Hepatocyte (in vitro differentiated cells): ENCODE measurements at regions not wholly inside any gene's neighbourhood (a gene's known extent, or its start where the extent isn't known, plus 50 kb on each side); places are given as distances from the start of the nearest gene placed in this dataset.

Experiments used
- DNase-seq: peaks from one replicate; pipeline ENCODE4 v3.0.0-alpha.2; 2016; ENCODE audit warnings: low spot score
- H2AFZ ChIP-seq: fragments of 200-600 bp; sonication (generic); 2 replicates; pipeline ENCODE4 v1.6.0; 2016; ENCODE audit warnings: antibody characterized with exemption, mild to moderate bottlenecking
- H3K27ac ChIP-seq: fragments of 200-600 bp; sonication (generic); 2 replicates; pipeline ENCODE4 v1.5.1; 2016; ENCODE audit warnings: mild to moderate bottlenecking
- H3K27me3 ChIP-seq: fragments of 200-600 bp; sonication (generic); 2 replicates; pipeline ENCODE4 v1.6.1; 2016
- H3K36me3 ChIP-seq: fragments of 200-600 bp; sonication (generic); replicated peaks from 2 replicates; pipeline ENCODE4 v1.5.1; 2016; ENCODE audit warnings: low read depth; ENCODE audit not compliant: insufficient read depth
- H3K4me1 ChIP-seq: fragments of 200-600 bp; sonication (generic); 2 replicates; pipeline ENCODE4 v1.5.1; 2016; ENCODE audit warnings: mild to moderate bottlenecking, moderate library complexity; ENCODE audit not compliant: insufficient read depth
- H3K4me2 ChIP-seq: fragments of 200-600 bp; sonication (generic); 2 replicates; pipeline ENCODE4 v1.6.0; 2016
- H3K4me3 ChIP-seq: fragments of 200-600 bp; sonication (generic); 2 replicates; pipeline ENCODE4 v1.5.1; 2016; ENCODE audit warnings: mild to moderate bottlenecking
- H3K79me2 ChIP-seq: fragments of 200-600 bp; sonication (generic); 2 replicates; pipeline ENCODE4 v1.6.0; 2017; ENCODE audit warnings: mild to moderate bottlenecking
- H3K9me2 ChIP-seq: fragments of 200-600 bp; sonication (generic); replicated peaks from 2 replicates; pipeline ENCODE4 v1.6.0; 2017; ENCODE audit warnings: mild to moderate bottlenecking; ENCODE audit not compliant: insufficient read depth
- H3K9me3 ChIP-seq: fragments of 200-600 bp; sonication (generic); 2 replicates; pipeline ENCODE4 v1.5.1; 2016; ENCODE audit warnings: low read depth, mild to moderate bottlenecking
- H4K20me1 ChIP-seq: fragments of 200-600 bp; sonication (generic); 2 replicates; pipeline ENCODE4 v1.6.0; 2016; ENCODE audit warnings: mild to moderate bottlenecking; ENCODE audit not compliant: insufficient read depth, poor library complexity, severe bottlenecking
- EZH2 ChIP-seq: fragments of 200-600 bp; sonication (generic); IDR thresholded peaks from 2 replicates; pipeline ENCODE4 v1.6.1; 2016; ENCODE audit warnings: antibody characterized with exemption, mild to moderate bottlenecking, borderline replicate concordance
- EZH2phosphoT487 ChIP-seq: fragments of 200-600 bp; sonication (generic); IDR thresholded peaks from one replicate; pipeline ENCODE4 v1.6.1; 2018; ENCODE audit warnings: antibody characterized with exemption, mild to moderate bottlenecking, low read depth, moderate library complexity; ENCODE audit not compliant: unreplicated experiment, severe bottlenecking
- WGBS: methylation state at CpG from one replicate; pipeline ENCODE4 v1.1.6; 2016; ENCODE audit warnings: low lambda C conversion rate; ENCODE audit errors: missing lambda C conversion rate; 5-methylcytosine and 5-hydroxymethylcytosine counted together
- TF ChIP-seq, protein P1 (sequence below): fragments of 200-600 bp; sonication (generic); IDR thresholded peaks from 2 replicates; pipeline ENCODE4 v1.5.1; 2016; ENCODE audit warnings: antibody characterized with exemption, mild to moderate bottlenecking; ENCODE audit not compliant: poor library complexity

DNA sequence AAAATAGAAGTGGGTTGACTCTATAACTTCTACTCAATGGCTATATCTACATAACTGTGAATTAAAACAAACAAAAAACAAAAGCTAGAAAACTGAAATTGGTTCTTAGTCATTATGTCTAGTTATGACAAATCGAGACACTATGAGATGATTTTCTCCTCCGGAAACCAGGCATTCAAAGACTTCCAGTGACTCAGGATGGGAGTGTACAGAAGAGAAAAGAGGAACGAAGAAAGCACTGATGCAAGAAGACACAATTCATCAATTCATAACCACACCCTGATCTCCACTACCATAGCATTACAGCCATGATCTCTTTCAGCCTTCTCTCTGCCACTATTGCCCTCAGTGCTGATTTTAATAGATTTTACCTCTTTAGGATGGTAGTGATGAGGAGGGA, 253.6 kb downstream of the CBLL2 start:
- Histone ChIP-seq H3K4me2 (no peak overlapping the region), H3K79me2 (no peaks in the 10 kb centered on the region), H3K9me2 (no peaks in the 10 kb centered on the region), H3K4me1 (no peaks in the 10 kb centered on the region), H3K27ac (no peak overlapping the region), H4K20me1 (no peaks in the 10 kb centered on the region), H3K4me3 (no peak overlapping the region), H3K27me3 (no peaks in the 10 kb centered on the region), H3K36me3 (no peaks in the 10 kb centered on the region), H2AFZ (no peak overlapping the region), H3K9me3 (no peaks in the 10 kb centered on the region)
- TF ChIP-seq, protein P1, sequence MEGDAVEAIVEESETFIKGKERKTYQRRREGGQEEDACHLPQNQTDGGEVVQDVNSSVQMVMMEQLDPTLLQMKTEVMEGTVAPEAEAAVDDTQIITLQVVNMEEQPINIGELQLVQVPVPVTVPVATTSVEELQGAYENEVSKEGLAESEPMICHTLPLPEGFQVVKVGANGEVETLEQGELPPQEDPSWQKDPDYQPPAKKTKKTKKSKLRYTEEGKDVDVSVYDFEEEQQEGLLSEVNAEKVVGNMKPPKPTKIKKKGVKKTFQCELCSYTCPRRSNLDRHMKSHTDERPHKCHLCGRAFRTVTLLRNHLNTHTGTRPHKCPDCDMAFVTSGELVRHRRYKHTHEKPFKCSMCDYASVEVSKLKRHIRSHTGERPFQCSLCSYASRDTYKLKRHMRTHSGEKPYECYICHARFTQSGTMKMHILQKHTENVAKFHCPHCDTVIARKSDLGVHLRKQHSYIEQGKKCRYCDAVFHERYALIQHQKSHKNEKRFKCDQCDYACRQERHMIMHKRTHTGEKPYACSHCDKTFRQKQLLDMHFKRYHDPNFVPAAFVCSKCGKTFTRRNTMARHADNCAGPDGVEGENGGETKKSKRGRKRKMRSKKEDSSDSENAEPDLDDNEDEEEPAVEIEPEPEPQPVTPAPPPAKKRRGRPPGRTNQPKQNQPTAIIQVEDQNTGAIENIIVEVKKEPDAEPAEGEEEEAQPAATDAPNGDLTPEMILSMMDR = no peak
- TF ChIP-seq EZH2phosphoT487 (no peak), EZH2 (no peak)
- no peak for DNase-seq
- WGBS = 82% methylated on average over 3 of the region's 3 CpGs

DNA sequence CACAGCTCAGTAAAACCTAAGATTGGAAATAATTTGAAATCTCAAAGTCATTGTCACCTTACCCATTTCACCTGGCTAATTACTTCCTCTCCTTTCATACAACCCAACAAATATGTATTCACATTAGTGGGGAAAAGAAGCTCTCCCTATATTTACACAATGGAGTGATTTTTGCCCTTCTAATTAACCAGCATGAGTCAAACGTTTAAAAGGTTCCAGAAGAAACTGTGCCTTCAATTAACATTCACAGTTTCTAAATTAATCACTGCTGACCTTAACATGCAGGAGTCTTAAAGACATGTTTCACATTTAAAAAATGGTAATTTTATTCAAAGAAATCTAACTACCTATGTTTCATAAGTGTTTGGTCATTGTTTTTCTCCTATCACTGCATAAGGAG, 254.6 kb downstream of the CBLL2 start:
- Histone ChIP-seq H3K4me3 (no peak overlapping the region), H3K27me3 (no peaks in the 10 kb centered on the region), H3K27ac (no peak overlapping the region), H3K4me1 (no peaks in the 10 kb centered on the region), H3K9me2 (no peaks in the 10 kb centered on the region), H2AFZ (no peak overlapping the region), H3K4me2 (no peak overlapping the region), H4K20me1 (no peaks in the 10 kb centered on the region), H3K36me3 (no peaks in the 10 kb centered on the region), H3K9me3 (no peaks in the 10 kb centered on the region), H3K79me2 (no peaks in the 10 kb centered on the region)
- no peak for TF ChIP-seq EZH2phosphoT487
- TF ChIP-seq, protein P1 = no peak
- 50% methylated on average over 1 of the region's 1 CpG for WGBS
- DNase-seq = no peak

DNA sequence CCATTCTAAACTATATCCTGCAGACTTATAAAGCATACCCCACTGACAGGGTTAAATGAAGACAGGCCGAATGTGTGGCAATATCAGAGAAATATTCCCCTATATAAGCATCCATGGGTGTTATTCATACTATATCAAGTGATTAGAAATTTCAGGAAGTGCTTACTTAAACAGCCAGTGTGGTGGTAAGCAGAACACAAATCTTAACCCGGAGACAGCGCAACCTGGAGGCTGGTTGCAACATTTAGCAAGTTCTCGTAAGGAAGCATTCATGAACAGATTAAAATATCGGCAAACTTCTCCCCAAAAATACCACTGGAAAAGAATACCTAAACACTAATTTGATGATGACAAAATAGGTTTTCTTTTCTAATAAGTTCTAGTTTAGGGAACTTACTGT, 261.2 kb downstream of the CBLL2 start:
- no peak overlapping the region for H2AFZ ChIP-seq
- DNase-seq = no peak

More for the DNA sequence above, 261.2 kb downstream of the CBLL2 start:
- H3K4me3 ChIP-seq = no peak overlapping the region
- no peaks in the 10 kb centered on the region for H3K36me3 ChIP-seq
- no peaks in the 10 kb centered on the region for H3K27me3 ChIP-seq
- 85% methylated on average over 5 of the region's 5 CpGs for WGBS
- TF ChIP-seq, protein P1 = no peak
- TF ChIP-seq EZH2phosphoT487 = no peak
- no peak for TF ChIP-seq EZH2
- H3K4me2 ChIP-seq = no peak overlapping the region
- H3K4me1 ChIP-seq = no peaks in the 10 kb centered on the region
- no peak overlapping the region for H3K27ac ChIP-seq
- no peaks in the 10 kb centered on the region for H3K9me2 ChIP-seq
- H4K20me1 ChIP-seq = no peaks in the 10 kb centered on the region
- H3K9me3 ChIP-seq = no peaks in the 10 kb centered on the region
- H3K79me2 ChIP-seq = no peaks in the 10 kb centered on the region
